ENCODE measurements at regions not wholly inside any gene's neighbourhood (a gene's known extent, or its start where the extent isn't known, plus 50 kb on each side); places are given as distances from the start of the nearest gene placed in this dataset.

DNA sequence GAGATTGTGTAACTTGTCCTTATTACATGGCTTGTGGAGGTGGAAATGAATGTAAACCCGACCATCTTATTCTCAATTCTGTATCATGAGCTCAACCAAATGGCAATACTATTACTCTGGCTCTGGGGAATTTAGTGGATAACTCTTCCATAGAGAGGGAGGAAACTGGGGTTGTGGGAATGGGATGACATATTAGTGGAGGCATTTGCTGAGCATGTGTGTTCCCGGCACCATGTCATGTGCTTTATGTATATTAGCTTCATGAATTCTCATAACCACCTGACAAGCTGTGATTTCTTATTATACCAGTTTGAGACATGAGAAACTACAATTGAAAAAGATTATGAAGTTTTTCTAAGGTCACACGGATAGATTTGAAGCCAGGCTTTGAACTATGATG lies 112.8 kb upstream of the TMEFF2 start:
- Histone ChIP-seq H3K9me3 (no peaks in the 10 kb centered on the region), H3K36me3 (no peaks in the 10 kb centered on the region), H3K4me1 (ENCODE audit: control insufficient read depth in 1 of 2, low read depth in 2 of 2) (no peaks in the 10 kb centered on the region), H3K27me3 (replicated peaks; ENCODE audit: insufficient read depth) (no peaks in the 10 kb centered on the region), H3K4me3 (no peak overlapping the region), H3K27ac (no peak overlapping the region)
- TF ChIP-seq, protein P1, sequence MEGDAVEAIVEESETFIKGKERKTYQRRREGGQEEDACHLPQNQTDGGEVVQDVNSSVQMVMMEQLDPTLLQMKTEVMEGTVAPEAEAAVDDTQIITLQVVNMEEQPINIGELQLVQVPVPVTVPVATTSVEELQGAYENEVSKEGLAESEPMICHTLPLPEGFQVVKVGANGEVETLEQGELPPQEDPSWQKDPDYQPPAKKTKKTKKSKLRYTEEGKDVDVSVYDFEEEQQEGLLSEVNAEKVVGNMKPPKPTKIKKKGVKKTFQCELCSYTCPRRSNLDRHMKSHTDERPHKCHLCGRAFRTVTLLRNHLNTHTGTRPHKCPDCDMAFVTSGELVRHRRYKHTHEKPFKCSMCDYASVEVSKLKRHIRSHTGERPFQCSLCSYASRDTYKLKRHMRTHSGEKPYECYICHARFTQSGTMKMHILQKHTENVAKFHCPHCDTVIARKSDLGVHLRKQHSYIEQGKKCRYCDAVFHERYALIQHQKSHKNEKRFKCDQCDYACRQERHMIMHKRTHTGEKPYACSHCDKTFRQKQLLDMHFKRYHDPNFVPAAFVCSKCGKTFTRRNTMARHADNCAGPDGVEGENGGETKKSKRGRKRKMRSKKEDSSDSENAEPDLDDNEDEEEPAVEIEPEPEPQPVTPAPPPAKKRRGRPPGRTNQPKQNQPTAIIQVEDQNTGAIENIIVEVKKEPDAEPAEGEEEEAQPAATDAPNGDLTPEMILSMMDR (IDR thresholded peaks at IDR 0.05) = no peak
- no peak for DNase-seq (ENCODE audit: low spot score)
- no peak for ATAC-seq (ENCODE audit: insufficient number of reproducible peaks, low FRiP score, low read depth)

DNA sequence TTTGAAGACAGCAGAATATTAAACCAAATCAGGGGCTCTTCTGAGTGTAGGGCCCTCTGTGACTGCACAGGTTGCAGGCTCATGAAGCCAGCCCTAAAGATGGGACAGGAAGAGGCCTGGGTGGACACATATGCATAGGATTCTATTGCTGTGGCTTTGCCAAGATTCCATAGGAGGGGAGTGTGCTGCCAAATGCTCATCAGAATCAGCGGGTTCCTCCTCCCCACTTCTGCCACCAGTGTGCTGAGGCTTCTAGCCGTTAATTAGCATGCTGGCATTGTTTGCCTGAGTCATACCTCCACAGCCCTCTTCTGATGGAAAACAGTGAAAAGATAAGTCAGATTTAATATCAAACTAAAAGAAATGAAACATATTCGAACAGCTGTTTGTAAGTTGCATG lies 103.9 kb upstream of the TMEFF2 start:
- no peaks in the 10 kb centered on the region for H3K9me3 ChIP-seq
- TF ChIP-seq, protein P1 (IDR thresholded peaks at IDR 0.05) = no peak
- DNase-seq (ENCODE audit: low spot score) (no peak), ATAC-seq (ENCODE audit: insufficient number of reproducible peaks, low FRiP score, low read depth) (no peak)
- H3K36me3 ChIP-seq = no peaks in the 10 kb centered on the region
- H3K4me3 ChIP-seq = no peak overlapping the region
- no peak overlapping the region for H3K27ac ChIP-seq
- H3K27me3 ChIP-seq (replicated peaks; ENCODE audit: insufficient read depth) = no peaks in the 10 kb centered on the region
- H3K4me1 ChIP-seq (ENCODE audit: control insufficient read depth in 1 of 2, low read depth in 2 of 2) = no peaks in the 10 kb centered on the region

DNA sequence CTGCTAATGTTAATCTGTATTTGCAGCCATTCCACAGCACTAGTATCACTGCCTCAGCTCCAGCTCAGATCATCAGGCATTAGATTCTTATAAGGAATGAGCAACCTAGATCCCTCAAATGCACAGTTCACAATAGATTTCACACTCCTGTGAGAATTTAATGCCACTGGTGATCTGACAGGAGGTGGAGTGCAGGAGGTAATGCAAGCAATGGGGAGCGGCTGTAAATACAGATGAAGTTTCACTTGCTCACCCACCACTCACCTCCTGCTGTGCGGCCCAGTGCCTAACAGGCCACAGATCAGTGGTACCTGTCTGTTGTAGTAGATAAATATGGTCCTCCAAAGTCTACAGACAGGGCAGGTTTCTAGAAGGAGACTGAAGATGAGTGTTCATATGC lies 97.7 kb upstream of the TMEFF2 start:
- Histone ChIP-seq H3K27ac (no peak overlapping the region), H3K9me3 (no peaks in the 10 kb centered on the region), H3K27me3 (replicated peaks; ENCODE audit: insufficient read depth) (no peaks in the 10 kb centered on the region), H3K36me3 (no peaks in the 10 kb centered on the region), H3K4me3 (no peak overlapping the region), H3K4me1 (ENCODE audit: control insufficient read depth in 1 of 2, low read depth in 2 of 2) (no peaks in the 10 kb centered on the region)
- no peak for ATAC-seq (ENCODE audit: insufficient number of reproducible peaks, low FRiP score, low read depth)
- no peak for DNase-seq (ENCODE audit: low spot score)
- TF ChIP-seq, protein P1 (IDR thresholded peaks at IDR 0.05) = no peak

DNA sequence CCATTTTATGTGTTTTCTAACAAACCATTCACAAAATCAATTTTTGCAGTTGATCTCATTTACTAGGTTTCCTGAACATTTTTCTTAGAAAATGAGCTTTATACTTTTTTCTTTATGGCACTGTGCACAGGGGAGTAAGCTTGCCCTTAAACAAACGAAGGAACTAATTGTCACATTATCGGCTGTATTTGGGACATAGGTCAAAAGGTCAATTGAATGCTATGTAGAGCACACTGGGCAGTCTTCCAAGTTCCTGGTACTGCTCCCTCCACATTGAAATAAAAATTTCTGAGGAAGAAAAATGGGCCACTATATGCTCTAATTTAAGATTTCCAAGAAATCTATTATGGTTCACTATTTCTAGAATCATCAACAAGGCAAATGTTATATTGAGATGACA lies 93.6 kb upstream of the TMEFF2 start:
- H3K27me3 ChIP-seq (replicated peaks; ENCODE audit: insufficient read depth) = no peaks in the 10 kb centered on the region
- no peak overlapping the region for H3K4me3 ChIP-seq
- no peaks in the 10 kb centered on the region for H3K9me3 ChIP-seq
- H3K27ac ChIP-seq = no peak overlapping the region
- no peaks in the 10 kb centered on the region for H3K4me1 ChIP-seq (ENCODE audit: control insufficient read depth in 1 of 2, low read depth in 2 of 2)
- no peak for ATAC-seq (ENCODE audit: insufficient number of reproducible peaks, low FRiP score, low read depth)
- DNase-seq (ENCODE audit: low spot score) = no peak
- no peaks in the 10 kb centered on the region for H3K36me3 ChIP-seq
- TF ChIP-seq, protein P1 (IDR thresholded peaks at IDR 0.05) = no peak

DNA sequence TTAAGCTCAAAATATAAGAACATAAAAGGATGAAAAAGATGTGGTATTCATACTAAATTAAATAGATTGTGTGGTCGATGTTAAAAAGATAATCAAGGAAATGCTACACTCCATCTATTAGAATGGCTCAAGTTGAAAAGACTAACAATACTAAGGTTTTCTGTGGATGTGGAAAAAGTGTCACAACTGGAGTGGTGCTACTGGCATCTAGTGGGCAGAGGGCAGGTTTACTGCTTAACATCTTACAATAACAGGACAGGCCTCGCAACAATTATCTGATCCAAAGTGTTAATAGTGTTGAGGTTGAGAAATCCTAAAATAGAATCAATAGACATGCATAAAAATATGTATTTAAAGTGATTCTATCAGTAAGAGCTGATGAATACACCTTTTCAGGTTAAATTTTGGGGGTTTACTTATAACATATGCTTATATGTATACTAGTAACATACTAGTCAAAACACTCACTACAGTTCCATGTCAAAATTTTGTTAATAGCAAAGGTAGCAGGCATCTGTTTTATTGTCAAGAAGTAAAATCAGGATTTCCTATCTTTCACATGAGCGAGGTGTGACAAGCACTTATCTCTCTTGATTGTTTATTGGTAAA lies 91.5 kb upstream of the TMEFF2 start:
- TF ChIP-seq, protein P1 (IDR thresholded peaks at IDR 0.05) = no peak
- H3K27me3 ChIP-seq (replicated peaks; ENCODE audit: insufficient read depth) = no peaks in the 10 kb centered on the region
- no peak overlapping the region for H3K27ac ChIP-seq
- no peak overlapping the region for H3K4me3 ChIP-seq
- H3K9me3 ChIP-seq = no peaks in the 10 kb centered on the region
- no peak for ATAC-seq (ENCODE audit: insufficient number of reproducible peaks, low FRiP score, low read depth)
- DNase-seq (ENCODE audit: low spot score) = no peak
- H3K36me3 ChIP-seq = no peaks in the 10 kb centered on the region
- H3K4me1 ChIP-seq (ENCODE audit: control insufficient read depth in 1 of 2, low read depth in 2 of 2) = no peaks in the 10 kb centered on the region

Data from thoracic aorta (tissue), 2 donors.